ENCODE measurements at regions not wholly inside any gene's neighbourhood (a gene's known extent, or its start where the extent isn't known, plus 50 kb on each side); places are given as distances from the start of the nearest gene placed in this dataset.
A peak's percentile ranks its signal among the peaks of the same experiment; 100 is the strongest.
"Not testable (repeated sequence)": the region's sequence is repeated elsewhere in the genome, so short reads cannot be mapped to it uniquely, and the experiment has no call there.

DNA sequence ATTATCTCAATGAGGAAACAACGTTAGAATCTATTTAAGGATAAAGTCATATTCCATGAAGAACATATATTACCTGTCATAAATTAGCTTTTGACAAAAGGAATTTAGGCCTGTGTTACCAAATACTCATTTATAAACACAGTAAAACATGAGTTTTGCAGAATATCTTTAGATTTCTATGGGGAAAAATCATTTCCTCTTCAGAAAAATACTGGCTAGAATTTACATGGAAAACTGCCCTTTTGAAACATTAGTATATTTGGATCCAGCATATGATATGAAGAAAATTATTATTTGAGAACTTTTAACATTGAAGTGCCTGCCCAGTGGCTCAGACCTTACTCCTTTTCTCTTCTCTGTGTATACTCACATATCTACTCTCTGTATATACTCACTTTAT is 131.4 kb upstream of the NEIL3 start:
- H3K4me1 Mint-ChIP-seq, result no peaks in the 10 kb centered on the region
- no peak overlapping the region for H3K4me3 Mint-ChIP-seq
- H3K9me3 Mint-ChIP-seq, result no peaks in the 10 kb centered on the region
- H3K36me3 Mint-ChIP-seq, result no peaks in the 10 kb centered on the region
- no peak overlapping the region for H3K27ac Mint-ChIP-seq
- DNase-seq (ENCODE audit: low spot score in 2 of 2) (no peak), ATAC-seq (peak; percentile 19)

DNA sequence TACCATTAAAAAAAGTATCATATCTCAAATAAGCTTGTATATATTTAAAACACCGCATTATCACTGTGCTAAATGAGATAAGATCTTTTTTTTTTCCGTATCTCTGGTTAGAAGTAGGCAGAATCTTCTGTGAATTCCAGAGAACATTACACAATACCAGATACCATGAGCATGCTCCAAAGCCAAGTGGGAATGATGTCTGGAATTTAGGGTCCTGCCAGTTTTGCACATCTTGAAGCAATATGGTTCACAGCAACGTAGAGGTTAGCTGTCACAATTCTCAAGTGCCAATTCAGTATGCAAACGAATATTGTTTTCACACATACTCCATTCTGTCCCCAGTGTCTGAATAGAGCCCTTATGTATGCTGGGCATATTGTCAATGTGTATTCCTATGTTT is 127.5 kb upstream of the NEIL3 start:
- Mint-ChIP-seq H3K9me3 (no peaks in the 10 kb centered on the region), H3K4me3 (no peak overlapping the region), H3K27ac (no peak overlapping the region), H3K36me3 (no peaks in the 10 kb centered on the region), H3K4me1 (no peaks in the 10 kb centered on the region)
- no peak for DNase-seq (ENCODE audit: low spot score in 2 of 2)
- no peak for ATAC-seq

DNA sequence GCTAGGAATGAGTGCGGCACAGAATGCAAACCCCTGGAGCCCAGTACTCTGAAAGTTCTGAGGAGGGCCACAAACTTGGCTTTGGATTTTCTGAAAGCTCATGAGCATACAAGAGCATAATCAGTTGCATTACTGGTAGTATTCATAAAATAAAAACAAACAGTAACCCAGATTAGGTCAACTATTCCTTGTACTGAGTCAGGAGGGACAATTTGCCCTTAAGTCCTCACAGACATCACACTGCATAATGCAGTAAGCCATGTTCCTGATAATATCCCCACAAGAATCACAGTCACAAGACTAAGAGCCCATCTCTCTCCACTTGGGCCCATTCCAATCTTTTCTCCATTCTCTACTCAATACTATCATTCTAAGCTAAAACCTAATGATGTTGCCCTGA is 126.9 kb upstream of the NEIL3 start:
- ATAC-seq (no peak), DNase-seq (ENCODE audit: low spot score in 2 of 2) (no peak)
- Mint-ChIP-seq H3K4me1 (no peaks in the 10 kb centered on the region), H3K4me3 (no peak overlapping the region), H3K36me3 (no peaks in the 10 kb centered on the region), H3K27ac (no peak overlapping the region), H3K9me3 (no peaks in the 10 kb centered on the region)

DNA sequence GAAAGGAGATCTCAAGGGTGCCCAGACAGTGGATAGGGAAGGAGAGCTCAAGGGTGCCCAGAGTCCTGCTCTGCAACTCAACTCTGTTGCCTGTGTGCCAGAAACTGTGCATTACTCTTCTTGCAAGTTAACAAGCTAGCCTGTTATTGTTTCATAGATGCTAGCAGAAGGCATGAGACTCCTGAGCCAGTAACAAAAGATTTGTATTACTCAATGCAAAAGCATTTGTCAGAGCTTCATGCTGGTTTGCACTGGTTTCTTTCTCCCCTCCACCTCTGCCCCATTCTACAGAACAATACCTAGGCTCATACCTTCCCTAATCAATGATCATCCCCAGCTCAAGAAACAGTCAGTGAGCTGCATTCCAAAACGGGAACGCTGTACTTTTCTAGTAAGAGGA is 124.5 kb upstream of the NEIL3 start:
- Mint-ChIP-seq H3K9me3 (no peaks in the 10 kb centered on the region), H3K4me1 (no peaks in the 10 kb centered on the region)

DNA sequence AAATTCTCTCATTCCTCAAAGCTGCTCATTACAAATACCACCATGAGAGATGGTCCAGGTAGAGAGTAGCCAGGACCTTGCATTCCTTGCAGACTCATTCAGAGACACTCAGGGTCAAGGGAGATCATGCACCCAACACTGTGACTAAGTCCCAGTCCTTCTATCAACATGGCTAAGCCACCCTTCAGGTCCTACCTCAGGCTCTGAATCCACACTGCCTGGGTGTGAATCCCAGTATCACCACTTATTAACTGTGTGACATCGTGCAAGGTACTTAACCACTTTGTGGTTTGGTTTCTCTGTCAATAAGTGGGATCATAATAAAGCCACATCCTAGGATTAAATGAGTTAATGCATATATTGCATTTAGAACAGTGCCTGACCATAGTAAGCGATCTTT is 124.1 kb upstream of the NEIL3 start:
- no peak overlapping the region for H3K27ac Mint-ChIP-seq
- no peaks in the 10 kb centered on the region for H3K9me3 Mint-ChIP-seq
- no peak for DNase-seq (ENCODE audit: low spot score in 2 of 2)
- ATAC-seq, result peak; percentile 19
- H3K4me3 Mint-ChIP-seq, result no peak overlapping the region
- no peaks in the 10 kb centered on the region for H3K36me3 Mint-ChIP-seq
- no peaks in the 10 kb centered on the region for H3K4me1 Mint-ChIP-seq

More for the DNA sequence above, 124.5 kb upstream of the NEIL3 start:
- Mint-ChIP-seq H3K4me3 (no peak overlapping the region), H3K27ac (no peak overlapping the region), H3K36me3 (no peaks in the 10 kb centered on the region)
- DNase-seq (ENCODE audit: low spot score in 2 of 2), result no peak
- peak; percentile 28 for ATAC-seq

DNA sequence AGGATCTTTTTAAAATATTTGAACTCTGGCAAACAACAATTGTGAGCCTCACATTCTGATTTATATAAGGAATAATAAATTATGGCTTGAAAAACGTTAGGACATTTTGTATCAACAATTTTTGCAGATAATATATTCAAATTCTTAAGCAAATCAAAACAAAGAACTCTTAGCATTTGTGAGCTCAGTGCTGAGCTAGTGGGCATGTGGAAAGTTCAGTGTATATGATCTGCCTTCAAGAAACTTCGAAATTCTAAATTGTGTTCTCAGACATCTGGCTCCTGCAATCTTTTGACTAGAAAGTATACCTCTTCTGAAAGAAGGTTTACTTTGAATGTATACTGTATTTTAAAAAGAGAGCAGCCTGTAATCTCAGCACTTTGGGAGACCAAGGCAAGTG is 122.3 kb upstream of the NEIL3 start:
- H3K36me3 Mint-ChIP-seq, result no peaks in the 10 kb centered on the region
- DNase-seq (ENCODE audit: low spot score in 2 of 2) (no peak), ATAC-seq (no peak)
- no peak overlapping the region for H3K27ac Mint-ChIP-seq
- H3K4me1 Mint-ChIP-seq, result no peaks in the 10 kb centered on the region
- no peak overlapping the region for H3K4me3 Mint-ChIP-seq
- no peaks in the 10 kb centered on the region for H3K9me3 Mint-ChIP-seq

DNA sequence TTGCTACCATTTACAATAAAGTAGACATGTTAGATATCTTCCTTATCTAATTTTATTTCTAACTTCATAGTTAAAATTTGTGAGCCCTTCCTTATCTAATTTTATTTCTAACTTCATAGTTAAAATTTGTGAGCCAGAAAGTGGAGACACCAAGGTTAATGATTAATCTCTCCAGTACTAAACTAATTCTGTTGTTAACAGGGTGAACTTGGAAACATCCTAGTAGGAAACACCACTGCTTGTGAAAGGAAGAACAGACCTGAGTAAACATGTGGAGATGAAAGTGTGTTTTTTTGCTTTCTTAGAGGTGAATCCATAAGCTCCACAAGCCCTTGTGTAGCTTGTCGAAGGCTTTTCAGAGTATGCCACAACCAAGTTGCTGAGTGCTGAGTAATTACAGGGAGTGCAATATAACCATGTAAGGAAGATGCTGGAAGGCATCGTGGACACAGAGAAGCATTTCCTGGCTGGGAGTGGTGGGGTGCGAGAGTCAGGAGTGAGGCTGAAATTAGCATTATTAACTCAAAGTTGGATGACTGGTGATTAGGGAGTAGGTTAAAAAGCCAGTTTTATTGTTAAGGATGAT is 118.6 kb upstream of the NEIL3 start:
- Mint-ChIP-seq H3K4me3 (no peak overlapping the region), H3K4me1 (no peaks in the 10 kb centered on the region), H3K9me3 (no peaks in the 10 kb centered on the region), H3K27ac (no peak overlapping the region), H3K36me3 (no peaks in the 10 kb centered on the region)
- ATAC-seq (no peak), DNase-seq (ENCODE audit: low spot score in 2 of 2) (no peak)

DNA sequence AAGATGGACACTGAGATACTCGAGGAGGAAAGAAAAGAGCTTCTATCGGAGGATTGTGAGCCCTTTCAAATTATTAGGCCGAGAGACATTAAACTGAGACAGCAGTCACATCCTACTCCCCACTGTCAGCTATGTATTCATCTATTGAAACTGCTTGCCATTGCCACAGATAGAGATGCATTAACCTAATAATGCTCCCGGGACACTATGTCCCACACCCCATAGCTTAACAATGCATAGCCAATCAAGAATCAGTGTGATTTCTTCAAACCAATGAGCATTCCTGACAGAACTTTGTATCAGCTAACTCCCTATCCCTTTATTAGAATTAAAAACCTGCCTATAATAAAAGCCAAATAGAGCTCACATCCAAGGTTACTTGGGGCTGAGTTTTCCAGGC is 118.1 kb upstream of the NEIL3 start:
- H3K9me3 Mint-ChIP-seq, result no peaks in the 10 kb centered on the region
- ATAC-seq (no peak), DNase-seq (ENCODE audit: low spot score in 2 of 2) (no peak)
- H3K27ac Mint-ChIP-seq, result no peak overlapping the region
- no peaks in the 10 kb centered on the region for H3K4me1 Mint-ChIP-seq
- no peak overlapping the region for H3K4me3 Mint-ChIP-seq
- no peaks in the 10 kb centered on the region for H3K36me3 Mint-ChIP-seq

DNA sequence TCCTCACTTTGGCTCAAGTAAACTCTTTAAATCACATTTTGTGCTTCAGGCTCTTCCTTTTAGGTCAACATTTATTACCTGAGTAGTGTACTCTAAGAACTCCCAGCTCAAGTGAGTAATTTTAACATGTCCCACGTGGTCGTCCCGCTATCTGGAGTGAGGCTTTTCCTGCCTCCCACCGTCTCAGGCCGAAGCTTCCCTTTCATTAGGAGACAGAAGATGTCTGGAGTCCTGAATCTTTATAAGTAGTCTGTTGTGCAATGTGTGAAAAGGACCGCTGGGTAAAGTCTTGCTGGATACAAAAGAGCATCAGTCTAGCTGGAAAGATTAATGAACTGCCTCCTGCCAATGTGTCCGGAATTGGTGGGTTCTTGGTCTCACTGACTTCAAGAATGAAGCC is 117.7 kb upstream of the NEIL3 start:
- Mint-ChIP-seq H3K9me3 (peaks cover 3% of the 10 kb centered on the region), H3K27ac (no peak overlapping the region), H3K4me1 (no peaks in the 10 kb centered on the region), H3K36me3 (no peaks in the 10 kb centered on the region), H3K4me3 (no peak overlapping the region)
- DNase-seq (ENCODE audit: low spot score in 2 of 2), result no peak
- no peak for ATAC-seq

DNA sequence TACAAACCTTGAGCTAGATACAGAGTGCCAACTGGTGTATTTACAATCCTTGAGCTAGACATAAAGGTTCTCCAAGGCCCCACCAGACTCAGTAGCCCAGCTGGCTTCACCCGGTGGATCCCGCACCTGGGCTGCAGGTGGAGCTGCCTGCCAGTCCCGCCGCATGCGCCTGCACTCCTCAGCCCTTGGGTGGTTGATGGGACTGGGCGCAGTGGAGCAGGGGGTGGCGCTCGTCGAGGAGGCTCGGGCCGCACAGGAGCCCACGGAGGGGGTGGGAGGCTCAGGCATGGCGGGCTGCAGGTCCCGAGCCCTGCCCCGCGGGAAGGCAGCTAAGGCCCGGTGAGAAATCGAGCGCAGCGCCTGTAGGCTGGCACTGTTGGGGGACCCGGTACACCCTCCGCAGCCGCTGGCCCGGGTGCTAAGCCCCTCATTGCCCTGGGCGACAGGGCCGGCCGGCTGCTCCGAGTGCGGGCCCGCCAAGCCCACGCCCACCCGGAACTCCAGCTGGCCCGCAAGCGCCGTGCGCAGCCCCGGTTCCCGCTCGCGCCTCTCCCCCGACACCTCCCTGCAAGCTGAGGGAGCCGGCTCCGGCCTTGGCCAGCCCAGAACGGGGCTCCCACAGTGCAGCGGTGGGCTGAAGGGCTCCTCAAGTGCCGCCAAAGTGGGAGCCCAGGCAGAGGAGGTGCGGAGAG is 116.5 kb upstream of the NEIL3 start:
- not testable (repeated sequence) for H3K4me1 Mint-ChIP-seq; ATAC-seq; H3K27ac Mint-ChIP-seq; H3K36me3 Mint-ChIP-seq; H3K4me3 Mint-ChIP-seq; DNase-seq (ENCODE audit: low spot score in 2 of 2); H3K9me3 Mint-ChIP-seq

DNA sequence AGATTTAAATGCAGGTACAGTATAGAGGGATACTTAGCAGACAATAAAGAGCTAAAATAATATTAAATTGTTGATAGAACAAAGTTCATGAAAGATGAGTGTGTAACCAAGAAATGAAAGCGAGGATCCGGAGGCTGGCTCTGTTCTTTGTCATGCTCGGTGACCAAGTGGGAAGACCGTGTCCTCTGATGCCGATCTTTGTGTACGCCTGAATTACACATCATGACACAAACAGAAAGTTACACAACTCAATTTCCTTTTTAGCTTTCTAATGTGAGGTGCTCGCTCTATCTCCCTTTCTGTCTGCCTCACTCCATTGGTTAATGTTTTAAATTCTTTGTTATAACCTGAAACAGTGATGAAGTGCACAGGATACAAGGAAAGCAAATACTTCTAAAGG is 114.8 kb upstream of the NEIL3 start:
- DNase-seq (ENCODE audit: low spot score in 2 of 2) (no peak), ATAC-seq (no peak)
- no peaks in the 10 kb centered on the region for H3K4me1 Mint-ChIP-seq
- no peaks in the 10 kb centered on the region for H3K36me3 Mint-ChIP-seq
- H3K4me3 Mint-ChIP-seq, result no peak overlapping the region
- peaks cover 8% of the 10 kb centered on the region for H3K9me3 Mint-ChIP-seq
- no peak overlapping the region for H3K27ac Mint-ChIP-seq

DNA sequence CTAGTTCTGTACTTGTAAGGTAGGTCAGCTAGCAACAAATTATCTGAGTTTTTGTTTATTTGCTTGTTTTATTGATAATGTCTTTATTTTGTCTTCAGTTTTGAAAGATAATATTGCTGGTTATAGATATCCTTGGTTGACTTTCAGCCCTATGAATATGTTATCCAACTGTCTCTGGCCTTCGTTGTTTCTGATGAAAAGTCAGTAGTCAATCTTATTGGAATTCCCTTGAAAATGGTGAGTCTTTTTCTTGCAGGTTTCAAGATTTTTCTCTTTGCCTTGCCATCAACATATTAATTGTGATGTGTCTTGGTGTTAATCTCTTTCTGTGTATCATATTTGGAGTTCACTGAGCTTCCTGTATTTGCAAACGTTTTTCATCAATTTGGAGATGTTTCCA is 113.1 kb upstream of the NEIL3 start:
- Mint-ChIP-seq H3K36me3 (no peaks in the 10 kb centered on the region), H3K4me3 (no peak overlapping the region), H3K9me3 (peaks cover 8% of the 10 kb centered on the region), H3K4me1 (no peaks in the 10 kb centered on the region), H3K27ac (no peak overlapping the region)
- ATAC-seq (no peak), DNase-seq (ENCODE audit: low spot score in 2 of 2) (no peak)

DNA sequence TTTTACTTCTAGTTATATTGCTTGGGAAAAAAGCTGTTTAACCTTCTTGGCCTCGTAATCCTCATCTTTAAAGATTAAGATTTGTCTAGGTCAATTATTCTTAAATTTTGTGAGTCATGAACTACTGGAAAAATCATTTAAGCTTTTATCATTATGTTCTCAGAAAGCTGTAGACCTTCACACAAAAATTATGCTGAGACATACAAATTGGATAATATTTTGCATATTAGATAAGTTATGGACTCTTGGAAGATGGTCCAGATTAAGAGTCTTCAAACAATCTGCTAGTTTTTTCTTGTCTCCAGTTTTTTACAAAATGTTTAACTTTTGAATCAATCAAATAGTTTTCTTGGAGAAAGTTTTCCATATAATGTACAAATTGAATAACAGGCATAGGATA is 108.1 kb upstream of the NEIL3 start:
- no peak for ATAC-seq
- Mint-ChIP-seq H3K4me1 (no peaks in the 10 kb centered on the region), H3K4me3 (no peak overlapping the region), H3K36me3 (no peaks in the 10 kb centered on the region), H3K9me3 (peaks cover 8% of the 10 kb centered on the region), H3K27ac (no peak overlapping the region)
- DNase-seq (ENCODE audit: low spot score in 2 of 2), result no peak

DNA sequence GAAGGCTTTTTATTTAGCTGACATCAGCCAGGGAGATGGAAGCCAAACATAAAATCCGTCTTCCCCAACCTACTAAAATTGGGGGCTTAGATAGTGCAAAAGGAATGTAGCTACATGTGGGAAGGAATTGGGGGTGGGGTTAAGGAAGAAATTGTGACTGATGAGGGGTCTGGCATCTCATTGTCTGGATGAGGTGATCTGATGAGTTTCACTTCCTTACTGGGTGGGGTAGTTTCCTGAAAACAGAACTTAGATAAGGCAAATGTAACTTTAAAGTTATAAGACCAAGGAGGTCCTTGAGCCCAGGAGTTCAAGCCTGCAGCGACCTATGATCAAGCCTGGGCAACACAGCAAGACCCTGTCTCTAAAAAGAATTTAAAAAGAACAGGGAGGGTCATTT is 105.5 kb upstream of the NEIL3 start:
- no peak overlapping the region for H3K4me3 Mint-ChIP-seq
- ATAC-seq, result no peak
- H3K27ac Mint-ChIP-seq, result no peak overlapping the region
- no peaks in the 10 kb centered on the region for H3K9me3 Mint-ChIP-seq
- no peaks in the 10 kb centered on the region for H3K36me3 Mint-ChIP-seq
- H3K4me1 Mint-ChIP-seq, result no peaks in the 10 kb centered on the region
- no peak for DNase-seq (ENCODE audit: low spot score in 2 of 2)

DNA sequence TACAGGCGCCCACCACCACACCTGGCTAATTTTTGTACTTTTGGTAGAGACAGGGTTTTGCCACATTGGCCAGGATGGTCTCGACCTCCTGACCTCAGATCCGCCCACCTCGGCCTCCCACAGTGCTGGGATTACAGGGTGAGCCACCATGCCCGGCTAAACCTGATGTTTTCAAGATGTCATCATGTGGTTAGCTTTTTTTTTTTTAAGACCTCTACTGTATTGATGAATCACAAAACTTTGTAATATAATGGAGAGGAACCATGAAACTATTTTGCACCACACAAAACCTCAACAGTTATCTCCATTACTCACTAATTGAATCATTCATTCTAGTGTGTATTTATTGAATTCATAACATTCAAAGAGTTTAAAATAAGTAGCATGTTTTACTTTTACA is 94.7 kb upstream of the NEIL3 start:
- H3K36me3 Mint-ChIP-seq, result no peaks in the 10 kb centered on the region
- no peaks in the 10 kb centered on the region for H3K9me3 Mint-ChIP-seq
- no peak overlapping the region for H3K4me3 Mint-ChIP-seq
- no peaks in the 10 kb centered on the region for H3K4me1 Mint-ChIP-seq
- no peak for DNase-seq (ENCODE audit: low spot score in 2 of 2)
- peak; percentile 84 for ATAC-seq
- no peak overlapping the region for H3K27ac Mint-ChIP-seq

DNA sequence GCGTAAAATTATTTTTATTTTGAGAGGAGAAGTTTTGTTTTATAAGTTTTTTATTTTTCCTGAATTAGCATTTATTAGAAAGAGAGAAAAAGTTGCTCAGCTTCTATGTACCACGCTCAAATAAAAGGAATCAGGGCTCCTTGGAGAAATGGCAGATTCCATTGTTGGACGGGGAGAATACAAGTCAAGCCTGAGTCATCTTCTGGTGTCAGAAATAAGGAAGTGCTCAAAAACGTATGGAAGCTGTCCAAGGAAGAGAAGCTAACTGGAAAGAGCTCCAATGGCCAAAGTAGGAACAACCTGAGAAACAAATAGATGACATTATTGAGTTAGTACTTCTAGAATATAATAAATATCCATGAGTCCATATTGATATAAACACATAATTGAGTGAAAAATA is 89.3 kb upstream of the NEIL3 start:
- no peaks in the 10 kb centered on the region for H3K9me3 Mint-ChIP-seq
- H3K27ac Mint-ChIP-seq, result no peak overlapping the region
- H3K4me3 Mint-ChIP-seq, result no peak overlapping the region
- no peaks in the 10 kb centered on the region for H3K36me3 Mint-ChIP-seq
- no peak for DNase-seq (ENCODE audit: low spot score in 2 of 2)
- no peaks in the 10 kb centered on the region for H3K4me1 Mint-ChIP-seq
- no peak for ATAC-seq

DNA sequence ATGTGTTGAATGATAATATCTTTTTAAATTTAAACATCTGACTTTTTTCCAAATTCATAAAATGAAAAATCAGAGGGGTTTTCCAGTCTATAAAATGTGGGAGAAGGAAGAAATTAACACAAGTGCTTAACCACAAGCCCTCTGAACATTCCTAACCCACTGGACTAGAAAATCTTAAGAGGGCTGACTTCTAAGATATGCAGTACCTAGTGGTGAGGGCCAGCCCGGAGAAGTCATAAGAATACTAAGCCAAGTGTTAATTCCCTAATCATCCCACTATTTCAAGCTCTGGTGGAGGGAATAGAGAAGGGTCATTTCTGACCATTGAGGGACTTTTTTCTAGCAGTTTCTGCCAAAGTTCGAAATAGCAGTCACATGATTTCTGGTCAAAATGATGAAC is 86.9 kb upstream of the NEIL3 start:
- Mint-ChIP-seq H3K4me1 (no peaks in the 10 kb centered on the region), H3K36me3 (no peaks in the 10 kb centered on the region), H3K4me3 (no peak overlapping the region), H3K9me3 (no peaks in the 10 kb centered on the region), H3K27ac (no peak overlapping the region)
- ATAC-seq (no peak), DNase-seq (ENCODE audit: low spot score in 2 of 2) (no peak)

Measured in stimulated activated effector memory CD8-positive, alpha-beta T cell treated with anti-CD3 and anti-CD28 coated beads, Interleukin-12 subunit alpha, Interleukin-12 subunit beta, amount 100 ng/mL, for 72 hours (primary cell).